Sigmoid colon (tissue), 6 donors: ENCODE measurements at regions not wholly inside any gene's neighbourhood (a gene's known extent, or its start where the extent isn't known, plus 50 kb on each side); places are given as distances from the start of the nearest gene placed in this dataset.

ENCODE experiments used
- DNase-seq: peaks from one replicate; pipeline ENCODE4 v3.0.0-alpha.2; 2019
- H3K27ac ChIP-seq, 4 donors: fragments of 200-600 bp; sonication (generic); one replicate each; pipeline ENCODE4 v1.5.1; 2016 to 2019; ENCODE audit warnings: mild to moderate bottlenecking in 1 of 4
- H3K27me3 ChIP-seq, 3 donors: fragments of 200-600 bp; sonication (generic); one replicate each; pipeline ENCODE4 v1.5.1; 2019; ENCODE audit warnings: mild to moderate bottlenecking in 1 of 3
- H3K36me3 ChIP-seq, 4 donors: fragments of 200-600 bp; sonication (generic); one replicate each; pipeline ENCODE4 v1.5.1; 2016 to 2019
- H3K4me1 ChIP-seq, 4 donors: fragments of 200-600 bp; sonication (generic); one replicate each; pipeline ENCODE4 v1.5.1; 2017 to 2019
- H3K4me3 ChIP-seq, 4 donors: fragments of 200-600 bp; sonication (generic); one replicate each; pipeline ENCODE4 v1.5.1; 2017 to 2019; ENCODE audit warnings: mild to moderate bottlenecking in 2 of 4, moderate library complexity in 1 of 4
- H3K9me3 ChIP-seq, 4 donors: fragments of 200-600 bp in 3 of 4; sonication (generic) in 3 of 4; one replicate each; pipeline versions ENCODE4 v1.5.1 to v1.6.1; 2013 to 2019
- EP300 ChIP-seq, 4 donors: sonication (generic); formaldehyde crosslinking; IDR thresholded peaks; one replicate each; pipeline ENCODE4 v1.6.1; 2017; ENCODE audit warnings: antibody characterized with exemption in 4 of 4
- POLR2A ChIP-seq, 2 donors: fragments of 450-650 bp; IDR thresholded peaks; one replicate each; pipeline ENCODE4 v1.6.1; 2016; ENCODE audit warnings: antibody characterized with exemption in 2 of 2, mild to moderate bottlenecking in 2 of 2, moderate library complexity in 2 of 2
- POLR2AphosphoS5 ChIP-seq, 4 donors: sonication (generic); formaldehyde crosslinking; IDR thresholded peaks; one replicate each; pipeline ENCODE4 v1.6.1; 2017; ENCODE audit warnings: antibody characterized with exemption in 4 of 4
- WGBS, 2 donors: extraction: QIAGEN DNeasy Blood & Tissue Kit; methylation state at CpG; one replicate each; pipeline ENCODE4 v1.1.7; 2013; 5-methylcytosine and 5-hydroxymethylcytosine counted together
- intact Hi-C: fragments of 100-400 bp; cut with DNase I; formaldehyde crosslinking; loops from one replicate; pipeline ENCODE4 v1.15.1; 2023
- TF ChIP-seq, protein P1 (sequence below), 4 experiments: fragments of 450-650 bp in 3 of 4; fragments of 200-600 bp in 1 of 4; IDR thresholded peaks; one replicate each; pipeline ENCODE4 v1.5.1; 2016 to 2019; ENCODE audit warnings: antibody characterized with exemption in 4 of 4, mild to moderate bottlenecking in 3 of 4, moderate library complexity in 2 of 4
- donor health status: healthy with polysubstance abuse.
- donor health status: healthy.

DNA sequence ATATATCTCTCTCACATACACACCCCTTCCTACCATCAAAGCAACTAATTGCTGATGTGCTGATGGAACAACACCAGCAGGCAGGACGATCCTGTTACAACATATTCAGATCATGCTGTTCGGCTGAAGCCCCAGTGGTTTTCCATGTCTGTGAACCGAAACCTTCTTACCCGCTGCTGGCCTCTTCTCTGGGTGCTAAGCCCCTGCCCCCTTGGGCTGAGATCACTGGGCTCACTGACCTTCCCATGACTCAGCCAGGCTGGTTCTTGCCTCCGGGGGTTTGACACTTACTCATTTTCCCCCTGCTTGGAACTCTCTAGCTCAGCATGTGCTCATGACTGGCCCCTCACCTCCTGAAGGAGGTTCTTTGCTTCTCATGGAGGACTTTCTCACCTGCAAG is 122.0 kb upstream of the RGMA start:
- no peaks in the 10 kb centered on the region for H3K27me3 ChIP-seq
- no peak for TF ChIP-seq POLR2A (IDR thresholded peaks at IDR 0.05)
- TF ChIP-seq POLR2AphosphoS5 (IDR thresholded peaks at IDR 0.05), result no peak
- TF ChIP-seq EP300 (IDR thresholded peaks at IDR 0.05), result no peak
- TF ChIP-seq, protein P1, sequence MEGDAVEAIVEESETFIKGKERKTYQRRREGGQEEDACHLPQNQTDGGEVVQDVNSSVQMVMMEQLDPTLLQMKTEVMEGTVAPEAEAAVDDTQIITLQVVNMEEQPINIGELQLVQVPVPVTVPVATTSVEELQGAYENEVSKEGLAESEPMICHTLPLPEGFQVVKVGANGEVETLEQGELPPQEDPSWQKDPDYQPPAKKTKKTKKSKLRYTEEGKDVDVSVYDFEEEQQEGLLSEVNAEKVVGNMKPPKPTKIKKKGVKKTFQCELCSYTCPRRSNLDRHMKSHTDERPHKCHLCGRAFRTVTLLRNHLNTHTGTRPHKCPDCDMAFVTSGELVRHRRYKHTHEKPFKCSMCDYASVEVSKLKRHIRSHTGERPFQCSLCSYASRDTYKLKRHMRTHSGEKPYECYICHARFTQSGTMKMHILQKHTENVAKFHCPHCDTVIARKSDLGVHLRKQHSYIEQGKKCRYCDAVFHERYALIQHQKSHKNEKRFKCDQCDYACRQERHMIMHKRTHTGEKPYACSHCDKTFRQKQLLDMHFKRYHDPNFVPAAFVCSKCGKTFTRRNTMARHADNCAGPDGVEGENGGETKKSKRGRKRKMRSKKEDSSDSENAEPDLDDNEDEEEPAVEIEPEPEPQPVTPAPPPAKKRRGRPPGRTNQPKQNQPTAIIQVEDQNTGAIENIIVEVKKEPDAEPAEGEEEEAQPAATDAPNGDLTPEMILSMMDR (IDR thresholded peaks at IDR 0.05), result no peak
- WGBS, 2 donors, result 82 to 88% methylated on average over 5 of the region's 5 CpGs
- H3K4me1 ChIP-seq, result no peaks in the 10 kb centered on the region
- no peak overlapping the region for H3K27ac ChIP-seq
- H3K36me3 ChIP-seq, result no peaks in the 10 kb centered on the region
- no peak for DNase-seq
- no peaks in the 10 kb centered on the region for H3K9me3 ChIP-seq
- H3K4me3 ChIP-seq, result no peak overlapping the region
- intact Hi-C loops, result no loop called here

DNA sequence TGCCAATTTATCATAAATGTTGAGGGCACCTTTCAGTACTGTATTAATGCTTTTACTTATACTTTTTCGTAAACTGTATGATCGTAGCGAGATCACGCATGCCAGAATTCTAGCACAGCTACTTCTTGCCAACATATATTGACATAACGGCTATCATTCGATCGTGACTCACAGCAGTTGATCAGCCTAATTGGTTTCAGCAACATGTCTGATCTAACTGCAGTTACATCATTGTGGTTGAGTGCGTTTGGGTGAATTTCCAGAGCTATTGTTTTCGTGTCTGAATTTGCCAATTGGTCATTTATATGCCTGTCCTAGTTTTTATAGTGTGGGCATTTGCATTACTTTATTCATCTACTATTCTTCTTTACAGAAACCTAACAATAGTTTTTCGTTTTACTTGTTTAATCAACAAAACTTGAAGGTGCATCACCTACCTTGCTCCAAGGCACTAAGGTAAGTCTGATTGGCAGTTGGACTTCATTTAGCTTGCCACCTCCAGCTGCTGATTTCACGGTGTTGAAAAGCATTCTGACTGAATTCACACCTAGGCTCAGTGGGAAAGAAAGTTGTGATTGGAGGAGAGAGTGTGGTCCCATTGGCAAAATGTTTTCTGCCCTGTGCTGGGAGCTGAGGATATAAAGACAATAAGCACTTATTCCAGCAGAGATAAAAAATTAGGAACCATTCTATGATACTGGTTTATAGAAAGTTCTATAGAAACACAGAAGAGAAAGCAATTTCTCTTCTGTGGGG is 120.9 kb upstream of the RGMA start:
- Histone ChIP-seq H3K9me3 (no peaks in the 10 kb centered on the region), H3K27me3 (no peaks in the 10 kb centered on the region), H3K4me1 (no peaks in the 10 kb centered on the region), H3K4me3 (no peak overlapping the region), H3K27ac (no peak overlapping the region), H3K36me3 (no peaks in the 10 kb centered on the region)
- intact Hi-C loops, result no loop called here
- TF ChIP-seq, protein P1 (IDR thresholded peaks at IDR 0.05), result no peak
- TF ChIP-seq EP300 (IDR thresholded peaks at IDR 0.05) (no peak), POLR2AphosphoS5 (IDR thresholded peaks at IDR 0.05) (no peak), POLR2A (IDR thresholded peaks at IDR 0.05) (no peak)
- WGBS, 2 donors, result 71 to 82% methylated on average over 11 of the region's 11 CpGs
- no peak for DNase-seq

DNA sequence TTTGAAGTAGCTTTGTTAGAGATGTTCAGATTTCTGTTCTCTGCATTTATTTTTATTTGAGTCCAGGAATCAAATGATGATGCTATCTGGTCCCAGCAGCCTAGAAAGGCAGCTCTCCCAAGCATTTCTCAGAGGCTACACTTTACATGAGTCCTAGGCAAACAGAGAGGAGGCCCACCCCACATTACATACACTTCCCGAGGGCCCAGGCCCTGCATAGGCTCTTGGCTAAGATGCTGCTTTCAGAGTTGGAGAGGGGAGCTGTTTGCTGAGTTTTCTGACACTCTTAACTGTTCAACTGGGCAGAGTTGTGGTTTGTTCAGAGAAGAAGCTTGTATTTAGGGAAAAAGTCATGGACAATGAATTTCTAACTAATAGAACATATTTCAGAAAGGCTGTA is 117.9 kb upstream of the RGMA start:
- WGBS, 2 donors, result 39 to 68% methylated on average over 1 of the region's 1 CpG
- H3K9me3 ChIP-seq, result no peaks in the 10 kb centered on the region
- H3K36me3 ChIP-seq, result no peaks in the 10 kb centered on the region
- H3K27me3 ChIP-seq, result no peaks in the 10 kb centered on the region
- TF ChIP-seq POLR2AphosphoS5 (IDR thresholded peaks at IDR 0.05) (no peak), EP300 (IDR thresholded peaks at IDR 0.05) (no peak)
- TF ChIP-seq, protein P1 (IDR thresholded peaks at IDR 0.05), result no peak
- no peak for DNase-seq
- H3K27ac ChIP-seq, result no peak overlapping the region
- no peaks in the 10 kb centered on the region for H3K4me1 ChIP-seq
- intact Hi-C loops, result no loop called here
- no peak overlapping the region for H3K4me3 ChIP-seq

DNA sequence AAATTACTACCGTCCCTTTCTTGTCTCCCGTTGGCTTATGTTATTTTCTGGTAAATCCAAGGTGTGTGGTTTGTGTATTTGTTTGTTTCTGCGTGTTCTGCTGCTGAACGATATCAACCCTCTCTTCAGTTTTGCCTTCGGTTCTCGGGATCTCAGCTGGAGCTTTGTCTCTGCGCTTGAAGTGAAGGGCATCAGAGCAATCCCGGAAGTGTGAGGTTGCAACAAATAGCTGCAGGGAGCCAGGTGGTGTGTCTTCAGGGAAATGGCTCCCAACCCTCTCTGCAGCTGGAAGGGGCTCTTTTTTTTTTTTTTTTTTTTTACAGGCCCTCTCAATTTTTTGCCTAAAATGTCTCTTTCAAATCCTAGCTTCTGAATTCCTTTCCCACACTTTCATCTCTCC is 116.4 kb upstream of the RGMA start:
- H3K27me3 ChIP-seq, result no peaks in the 10 kb centered on the region
- TF ChIP-seq POLR2AphosphoS5 (IDR thresholded peaks at IDR 0.05), result no peak
- TF ChIP-seq EP300 (IDR thresholded peaks at IDR 0.05), result no peak
- TF ChIP-seq, protein P1 (IDR thresholded peaks at IDR 0.05), result no peak
- TF ChIP-seq POLR2A (IDR thresholded peaks at IDR 0.05), result no peak
- H3K27ac ChIP-seq, result no peak overlapping the region
- H3K4me1 ChIP-seq, result no peaks in the 10 kb centered on the region
- H3K9me3 ChIP-seq, result no peaks in the 10 kb centered on the region
- intact Hi-C loops, result no loop called here
- no peak overlapping the region for H3K4me3 ChIP-seq
- H3K36me3 ChIP-seq, result no peaks in the 10 kb centered on the region
- 85 to 86% methylated on average over 8 of the region's 8 CpGs for WGBS, 2 donors
- DNase-seq, result no peak

DNA sequence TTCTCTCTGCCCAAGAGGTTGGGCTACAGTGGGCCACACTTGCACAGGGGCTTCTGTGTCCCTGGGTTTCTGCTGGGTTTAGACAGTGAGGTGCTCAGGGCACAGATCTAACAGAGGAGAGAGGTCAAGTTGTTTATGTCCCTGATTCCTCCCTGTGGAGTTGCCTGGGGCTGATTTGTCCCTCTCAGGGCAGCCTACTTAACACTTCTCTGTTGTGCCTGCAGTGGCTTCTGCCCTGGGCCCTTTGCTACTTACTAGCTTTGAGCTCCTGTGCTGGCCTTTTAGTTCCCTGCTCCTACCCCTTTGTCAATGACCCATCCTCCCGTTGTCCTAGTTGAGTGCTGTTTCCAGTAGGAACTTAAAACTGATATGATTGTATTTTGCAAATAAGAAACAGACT is 114.0 kb upstream of the RGMA start:
- DNase-seq, result no peak

More for the DNA sequence above, 114.0 kb upstream of the RGMA start:
- no peaks in the 10 kb centered on the region for H3K9me3 ChIP-seq
- no peaks in the 10 kb centered on the region for H3K27me3 ChIP-seq
- TF ChIP-seq, protein P1 (IDR thresholded peaks at IDR 0.05), result no peak
- TF ChIP-seq POLR2A (IDR thresholded peaks at IDR 0.05), result no peak
- no peak for TF ChIP-seq EP300 (IDR thresholded peaks at IDR 0.05)
- TF ChIP-seq POLR2AphosphoS5 (IDR thresholded peaks at IDR 0.05), result no peak
- H3K4me3 ChIP-seq, result no peak overlapping the region
- no peaks in the 10 kb centered on the region for H3K4me1 ChIP-seq
- intact Hi-C loops, result no loop called here
- H3K27ac ChIP-seq, result no peak overlapping the region
- 39 to 47% methylated on average over 1 of the region's 1 CpG for WGBS, 2 donors
- H3K36me3 ChIP-seq, result no peaks in the 10 kb centered on the region
